ENCODE measurements at regions not wholly inside any gene's neighbourhood (a gene's known extent, or its start where the extent isn't known, plus 50 kb on each side); places are given as distances from the start of the nearest gene placed in this dataset.

DNA sequence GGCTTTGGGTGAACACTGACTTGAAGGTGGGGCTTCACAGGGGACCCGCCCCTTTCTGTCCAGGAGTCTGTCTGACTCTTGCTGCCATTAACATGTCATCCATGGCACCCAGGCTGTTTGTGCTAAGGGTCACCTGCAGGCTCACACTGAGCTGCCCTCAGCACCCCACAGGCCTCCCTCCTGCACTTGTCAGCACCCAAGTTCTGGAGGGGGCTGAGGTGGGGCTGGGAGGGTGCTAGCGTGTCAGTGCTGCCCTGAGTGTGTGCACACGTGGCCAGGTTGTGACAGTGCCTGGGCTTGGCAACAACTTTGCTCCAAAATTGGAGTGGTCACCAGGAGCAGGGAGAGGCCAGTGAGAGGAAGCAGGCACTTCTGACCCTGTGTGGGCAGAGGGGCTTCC, 963.2 kb downstream of the TRHDE start:
- H3K36me3 ChIP-seq (ENCODE audit: low read depth) = no peaks in the 10 kb centered on the region
- H3K4me1 ChIP-seq (ENCODE audit: insufficient read depth, poor library complexity, severe bottlenecking) = no peaks in the 10 kb centered on the region
- H3K4me3 ChIP-seq (ENCODE audit: severe bottlenecking) = no peak overlapping the region
- no peaks in the 10 kb centered on the region for H3K9me3 ChIP-seq (ENCODE audit: severe bottlenecking)
- ATAC-seq (ENCODE audit: low read depth) (no peak), DNase-seq (ENCODE audit: low spot score) (no peak)
- H3K27ac ChIP-seq (ENCODE audit: poor library complexity, severe bottlenecking) = no peak overlapping the region
- H3K27me3 ChIP-seq (ENCODE audit: insufficient read depth, poor library complexity, severe bottlenecking) = no peaks in the 10 kb centered on the region
- TF ChIP-seq, protein P1, sequence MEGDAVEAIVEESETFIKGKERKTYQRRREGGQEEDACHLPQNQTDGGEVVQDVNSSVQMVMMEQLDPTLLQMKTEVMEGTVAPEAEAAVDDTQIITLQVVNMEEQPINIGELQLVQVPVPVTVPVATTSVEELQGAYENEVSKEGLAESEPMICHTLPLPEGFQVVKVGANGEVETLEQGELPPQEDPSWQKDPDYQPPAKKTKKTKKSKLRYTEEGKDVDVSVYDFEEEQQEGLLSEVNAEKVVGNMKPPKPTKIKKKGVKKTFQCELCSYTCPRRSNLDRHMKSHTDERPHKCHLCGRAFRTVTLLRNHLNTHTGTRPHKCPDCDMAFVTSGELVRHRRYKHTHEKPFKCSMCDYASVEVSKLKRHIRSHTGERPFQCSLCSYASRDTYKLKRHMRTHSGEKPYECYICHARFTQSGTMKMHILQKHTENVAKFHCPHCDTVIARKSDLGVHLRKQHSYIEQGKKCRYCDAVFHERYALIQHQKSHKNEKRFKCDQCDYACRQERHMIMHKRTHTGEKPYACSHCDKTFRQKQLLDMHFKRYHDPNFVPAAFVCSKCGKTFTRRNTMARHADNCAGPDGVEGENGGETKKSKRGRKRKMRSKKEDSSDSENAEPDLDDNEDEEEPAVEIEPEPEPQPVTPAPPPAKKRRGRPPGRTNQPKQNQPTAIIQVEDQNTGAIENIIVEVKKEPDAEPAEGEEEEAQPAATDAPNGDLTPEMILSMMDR (IDR thresholded peaks at IDR 0.05; ENCODE audit: poor library complexity, severe bottlenecking) = no peak

DNA sequence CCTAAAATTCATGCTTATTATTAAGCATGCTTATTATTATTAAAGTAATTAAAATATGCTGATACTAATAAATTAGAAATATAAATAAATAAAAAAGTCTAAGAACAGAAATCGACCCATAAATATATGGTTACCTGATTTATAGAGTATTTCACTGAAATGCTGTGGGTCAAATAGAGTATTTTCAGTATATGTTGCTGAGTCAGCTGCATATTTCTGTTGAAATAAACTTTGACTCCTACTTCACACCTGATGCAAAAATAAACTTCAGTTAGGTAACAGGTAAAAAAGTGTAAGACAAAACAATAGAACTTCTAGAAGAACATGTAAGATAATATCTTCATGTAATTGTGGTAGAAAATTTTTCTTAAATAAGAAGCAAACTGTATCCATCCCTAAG, 967.9 kb downstream of the TRHDE start:
- Histone ChIP-seq H3K4me3 (ENCODE audit: severe bottlenecking) (no peak overlapping the region), H3K9me3 (ENCODE audit: severe bottlenecking) (no peaks in the 10 kb centered on the region), H3K27ac (ENCODE audit: poor library complexity, severe bottlenecking) (no peak overlapping the region), H3K27me3 (ENCODE audit: insufficient read depth, poor library complexity, severe bottlenecking) (no peaks in the 10 kb centered on the region), H3K4me1 (ENCODE audit: insufficient read depth, poor library complexity, severe bottlenecking) (no peaks in the 10 kb centered on the region), H3K36me3 (ENCODE audit: low read depth) (no peaks in the 10 kb centered on the region)
- no peak for DNase-seq (ENCODE audit: low spot score)
- no peak for ATAC-seq (ENCODE audit: low read depth)
- TF ChIP-seq, protein P1 (IDR thresholded peaks at IDR 0.05; ENCODE audit: poor library complexity, severe bottlenecking) = no peak

DNA sequence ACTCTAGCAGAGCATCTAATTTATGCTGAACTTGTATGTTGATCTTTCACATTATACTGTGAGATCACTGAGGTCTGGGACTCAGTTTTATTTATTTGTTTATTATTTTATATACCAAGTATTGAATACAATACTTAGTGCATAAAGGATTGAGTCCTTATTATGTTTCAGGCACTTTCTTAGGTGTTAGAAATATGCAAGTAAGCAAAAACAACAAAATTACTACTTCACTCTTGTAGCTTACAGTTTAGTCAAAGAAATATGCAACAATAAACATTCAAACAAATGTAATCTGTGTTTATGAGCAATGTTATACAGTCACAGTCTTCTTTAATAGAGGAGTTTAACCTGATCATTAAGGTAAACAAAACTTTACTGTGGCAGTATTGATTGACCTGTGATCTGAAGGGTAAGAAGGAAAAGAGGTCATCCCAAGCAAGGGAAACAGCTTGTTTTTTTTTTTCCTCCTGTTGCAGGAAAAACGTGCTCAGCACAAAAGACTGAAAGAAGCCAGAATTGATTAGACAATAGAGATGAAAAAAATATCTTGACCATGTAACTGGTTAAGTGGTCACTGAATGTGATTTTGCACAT, 990.7 kb downstream of the TRHDE start:
- TF ChIP-seq, protein P1 (IDR thresholded peaks at IDR 0.05; ENCODE audit: poor library complexity, severe bottlenecking) = no peak
- H3K9me3 ChIP-seq (ENCODE audit: severe bottlenecking) = no peaks in the 10 kb centered on the region
- no peak overlapping the region for H3K4me3 ChIP-seq (ENCODE audit: severe bottlenecking)
- no peaks in the 10 kb centered on the region for H3K36me3 ChIP-seq (ENCODE audit: low read depth)
- no peaks in the 10 kb centered on the region for H3K27me3 ChIP-seq (ENCODE audit: insufficient read depth, poor library complexity, severe bottlenecking)
- H3K4me1 ChIP-seq (ENCODE audit: insufficient read depth, poor library complexity, severe bottlenecking) = no peaks in the 10 kb centered on the region
- ATAC-seq (ENCODE audit: low read depth) = no peak
- H3K27ac ChIP-seq (ENCODE audit: poor library complexity, severe bottlenecking) = no peak overlapping the region
- DNase-seq (ENCODE audit: low spot score) = no peak

DNA sequence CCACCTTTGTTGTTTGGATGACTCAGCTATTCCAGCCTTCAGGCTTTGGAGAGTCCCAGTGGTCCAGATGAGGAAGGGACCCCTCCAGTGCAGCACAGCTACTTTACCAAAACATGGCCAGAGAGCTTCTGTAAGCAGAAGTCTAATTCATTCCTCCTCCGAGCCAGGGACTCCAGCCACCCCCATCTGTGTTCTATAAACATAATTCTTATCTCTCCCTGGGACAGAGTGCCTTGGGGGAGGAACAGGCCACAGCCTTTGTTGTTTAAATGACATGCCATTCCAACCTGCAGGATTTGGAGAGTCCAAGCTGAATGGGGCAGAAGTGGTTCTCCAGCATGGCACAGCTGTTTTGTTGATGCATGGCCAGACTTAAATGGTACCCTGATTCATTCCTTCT, 994.0 kb downstream of the TRHDE start:
- TF ChIP-seq, protein P1 (IDR thresholded peaks at IDR 0.05; ENCODE audit: poor library complexity, severe bottlenecking) = no peak
- Histone ChIP-seq H3K4me1 (ENCODE audit: insufficient read depth, poor library complexity, severe bottlenecking) (no peaks in the 10 kb centered on the region), H3K36me3 (ENCODE audit: low read depth) (no peaks in the 10 kb centered on the region), H3K27me3 (ENCODE audit: insufficient read depth, poor library complexity, severe bottlenecking) (no peaks in the 10 kb centered on the region), H3K27ac (ENCODE audit: poor library complexity, severe bottlenecking) (no peak overlapping the region), H3K9me3 (ENCODE audit: severe bottlenecking) (no peaks in the 10 kb centered on the region), H3K4me3 (ENCODE audit: severe bottlenecking) (no peak overlapping the region)
- DNase-seq (ENCODE audit: low spot score) (no peak), ATAC-seq (ENCODE audit: low read depth) (no peak)

DNA sequence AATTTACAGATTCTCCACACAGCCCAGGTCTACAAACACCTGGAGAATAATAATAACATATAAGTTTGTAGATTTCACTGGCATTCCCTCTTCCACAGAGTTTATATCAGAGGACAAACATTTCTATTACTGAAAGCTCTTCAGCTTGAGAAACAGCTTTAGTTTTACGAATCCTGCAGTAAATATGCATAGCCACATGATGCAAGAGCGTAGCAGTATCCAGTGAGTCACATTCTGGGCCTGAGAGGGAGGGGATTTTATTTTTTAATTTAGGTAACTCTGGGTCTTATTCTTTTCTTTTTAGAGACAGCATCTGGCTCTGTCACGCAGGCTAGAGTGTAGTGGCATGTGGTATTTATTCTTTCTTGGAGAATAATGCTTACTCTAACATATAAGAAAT, 1002.8 kb downstream of the TRHDE start:
- no peak for ATAC-seq (ENCODE audit: low read depth)
- no peak for DNase-seq (ENCODE audit: low spot score)
- TF ChIP-seq, protein P1 (IDR thresholded peaks at IDR 0.05; ENCODE audit: poor library complexity, severe bottlenecking) = no peak
- Histone ChIP-seq H3K27ac (ENCODE audit: poor library complexity, severe bottlenecking) (no peak overlapping the region), H3K27me3 (ENCODE audit: insufficient read depth, poor library complexity, severe bottlenecking) (no peaks in the 10 kb centered on the region), H3K4me1 (ENCODE audit: insufficient read depth, poor library complexity, severe bottlenecking) (no peaks in the 10 kb centered on the region), H3K4me3 (ENCODE audit: severe bottlenecking) (no peak overlapping the region), H3K36me3 (ENCODE audit: low read depth) (no peaks in the 10 kb centered on the region), H3K9me3 (ENCODE audit: severe bottlenecking) (no peaks in the 10 kb centered on the region)

All from RWPE2 (cell line).